ENCODE measurements at regions not wholly inside any gene's neighbourhood (a gene's known extent, or its start where the extent isn't known, plus 50 kb on each side); places are given as distances from the start of the nearest gene placed in this dataset.

- intact Hi-C loops (cut with DNase I), result no loop called here
- Histone ChIP-seq H3K27ac (no peak overlapping the region), H3K9me3 (no peaks in the 10 kb centered on the region), H3K36me3 (no peaks in the 10 kb centered on the region), H3K4me3 (no peak overlapping the region), H3K4me1 (peaks cover 0 to 2% of the 10 kb centered on the region in 2 donors), H3K27me3 (no peaks in the 10 kb centered on the region)
- TF ChIP-seq CTCF (IDR thresholded peaks at IDR 0.05), result no peak
- DNase-seq (ENCODE audit: low spot score in 2 of 2), result no peak
These were observed 148.6 kb downstream of the PPP1R3A start for GRCh38 chr7:113770146-113770738.

- Histone ChIP-seq H3K27ac (no peak overlapping the region), H3K36me3 (no peaks in the 10 kb centered on the region), H3K4me1 (no peaks in the 10 kb centered on the region), H3K9me3 (no peaks in the 10 kb centered on the region), H3K27me3 (no peaks in the 10 kb centered on the region), H3K4me3 (no peak overlapping the region)
- intact Hi-C loops (cut with DNase I), result no loop called here
- no peak for DNase-seq (ENCODE audit: low spot score in 2 of 2)
- TF ChIP-seq CTCF (IDR thresholded peaks at IDR 0.05), result no peak
These were observed 150.4 kb downstream of the PPP1R3A start for GRCh38 chr7:113768387-113768786.

- no peak overlapping the region for H3K27ac ChIP-seq
- H3K9me3 ChIP-seq, result peaks cover 0 to 1% of the 10 kb centered on the region in 2 donors
- H3K4me3 ChIP-seq, result no peak overlapping the region
- H3K36me3 ChIP-seq, result no peaks in the 10 kb centered on the region
- no peaks in the 10 kb centered on the region for H3K4me1 ChIP-seq
- intact Hi-C loops (cut with DNase I), result no loop called here
- no peak for TF ChIP-seq CTCF (IDR thresholded peaks at IDR 0.05)
- no peak for DNase-seq (ENCODE audit: low spot score in 2 of 2)
- H3K27me3 ChIP-seq, result no peaks in the 10 kb centered on the region
These were observed 154.3 kb downstream of the PPP1R3A start for GRCh38 chr7:113764401-113765035.

GRCh38 chr7:113763226-113763625, 155.6 kb downstream of the PPP1R3A start:
- no peak for TF ChIP-seq CTCF (IDR thresholded peaks at IDR 0.05)
- H3K36me3 ChIP-seq, result no peaks in the 10 kb centered on the region
- no peak overlapping the region for H3K4me3 ChIP-seq
- intact Hi-C loops (cut with DNase I), result no loop called here
- H3K9me3 ChIP-seq, result peaks cover 0 to 5% of the 10 kb centered on the region in 2 donors
- H3K27me3 ChIP-seq, result no peaks in the 10 kb centered on the region
- DNase-seq (ENCODE audit: low spot score in 2 of 2), result no peak
- no peak overlapping the region for H3K27ac ChIP-seq
- no peaks in the 10 kb centered on the region for H3K4me1 ChIP-seq

GRCh38 chr7:113756250-113756649, 162.6 kb downstream of the PPP1R3A start:
- intact Hi-C loops (cut with DNase I), result no loop called here
- Histone ChIP-seq H3K4me1 (no peaks in the 10 kb centered on the region), H3K27me3 (no peaks in the 10 kb centered on the region), H3K27ac (no peak overlapping the region), H3K36me3 (no peaks in the 10 kb centered on the region), H3K9me3 (peaks cover 0 to 5% of the 10 kb centered on the region in 2 donors), H3K4me3 (no peak overlapping the region)
- TF ChIP-seq CTCF (IDR thresholded peaks at IDR 0.05), result no peak
- no peak for DNase-seq (ENCODE audit: low spot score in 2 of 2)

All from ascending aorta (tissue), 2 donors.